ENCODE measurements at regions not wholly inside any gene's neighbourhood (a gene's known extent, or its start where the extent isn't known, plus 50 kb on each side); places are given as distances from the start of the nearest gene placed in this dataset.

DNA sequence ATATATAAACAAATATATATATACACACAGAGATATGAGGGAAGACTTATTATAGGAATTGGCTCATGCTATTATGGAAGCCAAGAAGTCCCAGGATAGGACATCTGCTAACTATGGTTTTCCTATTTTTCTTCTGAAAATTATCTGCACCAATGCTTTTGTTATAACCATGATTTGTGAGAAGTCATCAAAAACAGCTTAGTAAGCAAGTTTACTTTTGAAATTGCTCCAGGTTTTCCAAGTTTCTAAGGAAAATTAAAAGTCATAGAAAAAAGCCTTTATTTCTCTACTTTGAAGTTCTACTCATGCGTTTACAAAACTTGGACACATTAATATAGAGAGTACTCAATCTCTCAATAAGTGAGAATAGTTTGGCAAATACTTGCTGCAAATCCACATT, 213.1 kb downstream of the TRAM1L1 start:
- 69% methylated on average over 1 of the region's 1 CpG for WGBS

DNA sequence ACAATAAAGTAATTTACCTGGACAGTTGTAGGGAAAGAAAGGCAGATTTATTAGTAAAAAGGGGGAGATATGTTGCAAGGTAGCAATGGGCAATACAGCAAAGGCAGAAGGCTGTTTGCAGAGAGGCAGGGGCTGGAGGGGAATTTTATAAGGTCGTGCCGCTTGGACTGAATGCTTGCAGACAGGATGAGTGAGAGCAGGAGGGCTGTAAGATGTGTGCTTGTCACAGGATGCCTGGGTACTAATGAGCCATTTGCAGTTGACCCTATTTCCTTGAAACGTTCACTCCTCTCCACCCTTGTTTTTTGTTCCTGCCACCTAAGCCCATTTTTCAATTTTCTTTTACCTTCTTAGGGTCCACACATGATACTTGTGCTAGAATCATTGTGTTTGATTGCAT, 214.7 kb downstream of the TRAM1L1 start:
- Histone ChIP-seq H3K9me3 (no peaks in the 10 kb centered on the region), H3K27ac (replicated peaks in 1 of 4) (no peak overlapping the region), H3K4me3 (no peak overlapping the region), H3K4me1 (no peaks in the 10 kb centered on the region), H3K36me3 (no peaks in the 10 kb centered on the region), H3K27me3 (no peaks in the 10 kb centered on the region)
- intact Hi-C loops (cut with DNase I): no loop called here
- WGBS: 30% methylated on average over 3 of the region's 3 CpGs
- TF ChIP-seq POLR2A (IDR thresholded peaks at IDR 0.05; ENCODE audit: low read depth) (no peak), POLR2AphosphoS5 (IDR thresholded peaks at IDR 0.05) (no peak), EP300 (IDR thresholded peaks at IDR 0.05) (no peak)
- TF ChIP-seq, protein P1, sequence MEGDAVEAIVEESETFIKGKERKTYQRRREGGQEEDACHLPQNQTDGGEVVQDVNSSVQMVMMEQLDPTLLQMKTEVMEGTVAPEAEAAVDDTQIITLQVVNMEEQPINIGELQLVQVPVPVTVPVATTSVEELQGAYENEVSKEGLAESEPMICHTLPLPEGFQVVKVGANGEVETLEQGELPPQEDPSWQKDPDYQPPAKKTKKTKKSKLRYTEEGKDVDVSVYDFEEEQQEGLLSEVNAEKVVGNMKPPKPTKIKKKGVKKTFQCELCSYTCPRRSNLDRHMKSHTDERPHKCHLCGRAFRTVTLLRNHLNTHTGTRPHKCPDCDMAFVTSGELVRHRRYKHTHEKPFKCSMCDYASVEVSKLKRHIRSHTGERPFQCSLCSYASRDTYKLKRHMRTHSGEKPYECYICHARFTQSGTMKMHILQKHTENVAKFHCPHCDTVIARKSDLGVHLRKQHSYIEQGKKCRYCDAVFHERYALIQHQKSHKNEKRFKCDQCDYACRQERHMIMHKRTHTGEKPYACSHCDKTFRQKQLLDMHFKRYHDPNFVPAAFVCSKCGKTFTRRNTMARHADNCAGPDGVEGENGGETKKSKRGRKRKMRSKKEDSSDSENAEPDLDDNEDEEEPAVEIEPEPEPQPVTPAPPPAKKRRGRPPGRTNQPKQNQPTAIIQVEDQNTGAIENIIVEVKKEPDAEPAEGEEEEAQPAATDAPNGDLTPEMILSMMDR (IDR thresholded peaks at IDR 0.05): no peak
- no peak for DNase-seq (ENCODE audit: extremely low spot score)

More for the DNA sequence above, 213.1 kb downstream of the TRAM1L1 start:
- no peak for DNase-seq (ENCODE audit: extremely low spot score)
- no peak overlapping the region for H3K27ac ChIP-seq (replicated peaks in 1 of 4)
- H3K4me3 ChIP-seq: no peak overlapping the region
- no peaks in the 10 kb centered on the region for H3K36me3 ChIP-seq
- H3K4me1 ChIP-seq: no peaks in the 10 kb centered on the region
- no peaks in the 10 kb centered on the region for H3K27me3 ChIP-seq
- no peaks in the 10 kb centered on the region for H3K9me3 ChIP-seq
- no peak for TF ChIP-seq POLR2AphosphoS5 (IDR thresholded peaks at IDR 0.05)
- TF ChIP-seq, protein P1 (IDR thresholded peaks at IDR 0.05): no peak
- no peak for TF ChIP-seq EP300 (IDR thresholded peaks at IDR 0.05)
- TF ChIP-seq POLR2A (IDR thresholded peaks at IDR 0.05; ENCODE audit: low read depth): no peak
- intact Hi-C loops (cut with DNase I): no loop called here

DNA sequence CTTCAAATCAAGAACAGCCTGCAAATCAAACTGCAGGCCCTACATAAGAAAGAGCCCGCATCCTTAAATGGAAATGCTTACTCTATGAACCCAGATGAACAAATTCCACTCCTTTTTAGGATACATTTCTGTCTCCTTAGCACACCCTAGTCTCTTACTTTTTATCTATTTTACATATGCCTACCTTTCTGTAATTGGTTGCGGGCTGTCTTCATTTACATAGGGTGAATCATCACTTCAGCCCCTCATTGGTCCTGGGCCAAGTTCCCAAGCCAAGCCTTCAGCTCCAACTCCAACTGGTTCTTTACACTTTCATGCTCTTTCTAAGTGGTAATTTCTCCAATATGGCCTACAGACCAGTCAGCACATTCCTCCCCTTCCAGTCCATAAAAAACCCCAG, 219.3 kb downstream of the TRAM1L1 start:
- Histone ChIP-seq H3K27me3 (no peaks in the 10 kb centered on the region), H3K36me3 (no peaks in the 10 kb centered on the region), H3K4me3 (no peak overlapping the region), H3K4me1 (no peaks in the 10 kb centered on the region), H3K27ac (replicated peaks in 1 of 4) (no peak overlapping the region), H3K9me3 (no peaks in the 10 kb centered on the region)
- no peak for DNase-seq (ENCODE audit: extremely low spot score)
- 94% methylated on average over 2 of the region's 2 CpGs for WGBS
- intact Hi-C loops (cut with DNase I): no loop called here
- TF ChIP-seq, protein P1 (IDR thresholded peaks at IDR 0.05): no peak
- TF ChIP-seq POLR2A (IDR thresholded peaks at IDR 0.05; ENCODE audit: low read depth) (no peak), EP300 (IDR thresholded peaks at IDR 0.05) (no peak), POLR2AphosphoS5 (IDR thresholded peaks at IDR 0.05) (no peak)

DNA sequence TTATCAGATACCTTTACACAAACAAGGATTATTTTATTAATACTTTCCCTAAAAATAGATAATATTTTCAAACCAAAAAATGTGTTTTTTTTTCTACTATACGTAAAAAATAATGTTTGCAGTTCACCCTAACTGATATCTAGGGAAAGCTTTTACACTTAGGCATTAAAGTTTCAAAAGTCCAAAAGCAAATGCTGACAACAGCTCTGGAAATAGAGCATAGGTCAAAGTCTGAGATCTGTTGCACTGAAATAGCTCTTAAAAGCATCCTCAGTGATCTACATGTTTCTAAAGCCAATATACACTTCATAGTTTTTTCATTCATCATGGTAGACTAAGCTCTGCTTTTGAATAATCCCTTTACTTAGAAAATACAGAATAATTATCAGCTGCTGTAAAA, 222.8 kb downstream of the TRAM1L1 start:
- 67% methylated on average over 1 of the region's 1 CpG for WGBS
- Histone ChIP-seq H3K4me1 (no peaks in the 10 kb centered on the region), H3K4me3 (no peak overlapping the region), H3K36me3 (no peaks in the 10 kb centered on the region), H3K27me3 (no peaks in the 10 kb centered on the region), H3K9me3 (no peaks in the 10 kb centered on the region), H3K27ac (replicated peaks in 1 of 4) (no peak overlapping the region)
- no peak for DNase-seq (ENCODE audit: extremely low spot score)
- TF ChIP-seq POLR2AphosphoS5 (IDR thresholded peaks at IDR 0.05) (no peak), EP300 (IDR thresholded peaks at IDR 0.05) (no peak), POLR2A (IDR thresholded peaks at IDR 0.05; ENCODE audit: low read depth) (no peak)
- TF ChIP-seq, protein P1 (IDR thresholded peaks at IDR 0.05): no peak
- intact Hi-C loops (cut with DNase I): no loop called here

DNA sequence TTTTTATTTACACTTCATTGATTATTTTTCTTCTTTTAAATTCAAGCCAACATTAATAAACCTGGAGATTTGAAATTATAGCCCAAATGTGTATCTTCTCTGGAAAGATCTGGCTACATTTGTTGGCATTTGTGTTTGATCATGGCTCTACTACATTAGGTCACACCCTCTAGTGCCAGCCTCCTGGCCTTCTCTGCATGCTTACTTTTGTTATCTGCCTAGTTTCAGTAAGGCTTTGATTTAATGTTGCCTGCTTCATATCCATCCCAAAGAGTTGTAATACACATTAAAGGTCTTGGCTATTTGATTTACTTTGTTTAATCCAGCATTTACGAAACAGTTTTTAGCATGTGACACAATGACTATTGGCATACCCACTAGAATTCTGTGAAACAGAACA, 224.5 kb downstream of the TRAM1L1 start:
- 89% methylated on average over 1 of the region's 1 CpG for WGBS
- H3K27ac ChIP-seq (replicated peaks in 1 of 4): no peak overlapping the region
- no peaks in the 10 kb centered on the region for H3K36me3 ChIP-seq
- no peak for DNase-seq (ENCODE audit: extremely low spot score)
- H3K4me1 ChIP-seq: no peaks in the 10 kb centered on the region
- TF ChIP-seq POLR2A (IDR thresholded peaks at IDR 0.05; ENCODE audit: low read depth): no peak
- TF ChIP-seq POLR2AphosphoS5 (IDR thresholded peaks at IDR 0.05): no peak
- TF ChIP-seq, protein P1 (IDR thresholded peaks at IDR 0.05): no peak
- no peak for TF ChIP-seq EP300 (IDR thresholded peaks at IDR 0.05)
- H3K9me3 ChIP-seq: no peaks in the 10 kb centered on the region
- intact Hi-C loops (cut with DNase I): no loop called here
- H3K4me3 ChIP-seq: no peak overlapping the region
- H3K27me3 ChIP-seq: no peaks in the 10 kb centered on the region

Data from esophagus muscularis mucosa (tissue), 4 donors.